ENCODE measurements at regions not wholly inside any gene's neighbourhood (a gene's known extent, or its start where the extent isn't known, plus 50 kb on each side); places are given as distances from the start of the nearest gene placed in this dataset.

- Histone ChIP-seq H2AFZ (ENCODE audit: low read depth) (no peak overlapping the region), H3K4me1 (ENCODE audit: low read depth, poor library complexity, severe bottlenecking) (no peaks in the 10 kb centered on the region), H3K27me3 (ENCODE audit: insufficient read depth, low read depth) (no peaks in the 10 kb centered on the region), H3K36me3 (ENCODE audit: insufficient read depth) (no peaks in the 10 kb centered on the region), H3K4me2 (no peak overlapping the region), H3K4me3 (IDR thresholded peaks at IDR 0.05; ENCODE audit: insufficient read depth, low read depth, low read length) (no peak overlapping the region), H3K79me2 (ENCODE audit: insufficient read depth, low read depth) (no peaks in the 10 kb centered on the region), H3K27ac (no peak overlapping the region), H4K20me1 (ENCODE audit: insufficient read depth) (no peaks in the 10 kb centered on the region), H3K9ac (no peak overlapping the region)
- TF ChIP-seq, protein P1, sequence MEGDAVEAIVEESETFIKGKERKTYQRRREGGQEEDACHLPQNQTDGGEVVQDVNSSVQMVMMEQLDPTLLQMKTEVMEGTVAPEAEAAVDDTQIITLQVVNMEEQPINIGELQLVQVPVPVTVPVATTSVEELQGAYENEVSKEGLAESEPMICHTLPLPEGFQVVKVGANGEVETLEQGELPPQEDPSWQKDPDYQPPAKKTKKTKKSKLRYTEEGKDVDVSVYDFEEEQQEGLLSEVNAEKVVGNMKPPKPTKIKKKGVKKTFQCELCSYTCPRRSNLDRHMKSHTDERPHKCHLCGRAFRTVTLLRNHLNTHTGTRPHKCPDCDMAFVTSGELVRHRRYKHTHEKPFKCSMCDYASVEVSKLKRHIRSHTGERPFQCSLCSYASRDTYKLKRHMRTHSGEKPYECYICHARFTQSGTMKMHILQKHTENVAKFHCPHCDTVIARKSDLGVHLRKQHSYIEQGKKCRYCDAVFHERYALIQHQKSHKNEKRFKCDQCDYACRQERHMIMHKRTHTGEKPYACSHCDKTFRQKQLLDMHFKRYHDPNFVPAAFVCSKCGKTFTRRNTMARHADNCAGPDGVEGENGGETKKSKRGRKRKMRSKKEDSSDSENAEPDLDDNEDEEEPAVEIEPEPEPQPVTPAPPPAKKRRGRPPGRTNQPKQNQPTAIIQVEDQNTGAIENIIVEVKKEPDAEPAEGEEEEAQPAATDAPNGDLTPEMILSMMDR (conservative IDR thresholded peaks at IDR 0.05; ENCODE audit: low read depth, low read length): no peak
Observed at GRCh38 chr5:71877511-71877910, 158.4 kb downstream of the CARTPT start.

DNA sequence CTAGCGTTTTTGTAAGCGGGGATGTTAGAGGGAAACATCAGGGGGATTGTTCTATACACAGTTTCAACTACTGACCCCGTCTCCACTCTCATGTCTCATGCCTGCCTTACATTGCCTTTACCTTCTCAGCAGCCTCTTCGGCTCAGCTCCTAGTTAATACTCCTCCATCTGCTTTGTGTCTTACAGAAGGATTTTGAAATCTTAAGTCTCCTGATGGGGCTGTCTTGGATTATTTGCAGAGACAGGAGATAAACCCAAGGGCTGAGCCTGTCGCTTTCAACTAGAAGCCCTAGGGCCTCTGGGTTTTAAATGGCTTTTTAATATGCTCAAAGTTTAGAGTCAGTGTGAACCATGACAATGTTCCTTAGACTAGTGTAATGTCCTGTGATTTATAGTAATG is 161.5 kb downstream of the CARTPT start:
- Histone ChIP-seq H3K4me2 (no peak overlapping the region), H2AFZ (ENCODE audit: low read depth) (no peak overlapping the region)
- TF ChIP-seq, protein P1 (conservative IDR thresholded peaks at IDR 0.05; ENCODE audit: low read depth, low read length): no peak

GRCh38 chr5:71882826-71883741 is 164.0 kb downstream of the CARTPT start:
- TF ChIP-seq, protein P1 (conservative IDR thresholded peaks at IDR 0.05; ENCODE audit: low read depth, low read length): no peak
- H2AFZ ChIP-seq (ENCODE audit: low read depth): no peak overlapping the region
- H3K36me3 ChIP-seq (ENCODE audit: insufficient read depth): no peaks in the 10 kb centered on the region
- no peaks in the 10 kb centered on the region for H3K79me2 ChIP-seq (ENCODE audit: insufficient read depth, low read depth)
- no peak overlapping the region for H3K4me2 ChIP-seq
- no peak overlapping the region for H3K4me3 ChIP-seq (IDR thresholded peaks at IDR 0.05; ENCODE audit: insufficient read depth, low read depth, low read length)
- no peak overlapping the region for H3K27ac ChIP-seq
- H3K27me3 ChIP-seq (ENCODE audit: insufficient read depth, low read depth): no peaks in the 10 kb centered on the region
- peaks cover 6% of the 10 kb centered on the region for H3K4me1 ChIP-seq (ENCODE audit: low read depth, poor library complexity, severe bottlenecking)
- no peak overlapping the region for H3K9ac ChIP-seq
- H4K20me1 ChIP-seq (ENCODE audit: insufficient read depth): no peaks in the 10 kb centered on the region

More for the DNA sequence above, 161.5 kb downstream of the CARTPT start:
- no peaks in the 10 kb centered on the region for H4K20me1 ChIP-seq (ENCODE audit: insufficient read depth)
- no peak overlapping the region for H3K4me3 ChIP-seq (IDR thresholded peaks at IDR 0.05; ENCODE audit: insufficient read depth, low read depth, low read length)
- no peaks in the 10 kb centered on the region for H3K79me2 ChIP-seq (ENCODE audit: insufficient read depth, low read depth)
- no peak overlapping the region for H3K9ac ChIP-seq
- H3K27ac ChIP-seq: no peak overlapping the region
- no peaks in the 10 kb centered on the region for H3K4me1 ChIP-seq (ENCODE audit: low read depth, poor library complexity, severe bottlenecking)
- no peaks in the 10 kb centered on the region for H3K27me3 ChIP-seq (ENCODE audit: insufficient read depth, low read depth)
- H3K36me3 ChIP-seq (ENCODE audit: insufficient read depth): no peaks in the 10 kb centered on the region

- TF ChIP-seq, protein P1 (conservative IDR thresholded peaks at IDR 0.05; ENCODE audit: low read depth, low read length): no peak
- Histone ChIP-seq H3K79me2 (ENCODE audit: insufficient read depth, low read depth) (no peaks in the 10 kb centered on the region), H4K20me1 (ENCODE audit: insufficient read depth) (no peaks in the 10 kb centered on the region), H3K27me3 (ENCODE audit: insufficient read depth, low read depth) (no peaks in the 10 kb centered on the region), H3K4me3 (IDR thresholded peaks at IDR 0.05; ENCODE audit: insufficient read depth, low read depth, low read length) (no peak overlapping the region), H3K27ac (no peak overlapping the region), H3K4me2 (no peak overlapping the region), H2AFZ (ENCODE audit: low read depth) (no peak overlapping the region), H3K36me3 (ENCODE audit: insufficient read depth) (no peaks in the 10 kb centered on the region), H3K4me1 (ENCODE audit: low read depth, poor library complexity, severe bottlenecking) (peaks cover 6% of the 10 kb centered on the region), H3K9ac (no peak overlapping the region)
Observed at GRCh38 chr5:71883742-71884103, 164.6 kb downstream of the CARTPT start.

All from KMS-11 (cell line).